GM18520 (cell line): ENCODE measurements at regions not wholly inside any gene's neighbourhood (a gene's known extent, or its start where the extent isn't known, plus 50 kb on each side); places are given as distances from the start of the nearest gene placed in this dataset.
"Not testable (repeated sequence)": the region's sequence is repeated elsewhere in the genome, so short reads cannot be mapped to it uniquely, and the experiment has no call there.

Experiments
- ATAC-seq: cut with Tn5 transposase; IDR thresholded peaks from one replicate; pipeline ENCODE4 v1.9.1; 2021; ENCODE audit not compliant: unreplicated experiment

DNA sequence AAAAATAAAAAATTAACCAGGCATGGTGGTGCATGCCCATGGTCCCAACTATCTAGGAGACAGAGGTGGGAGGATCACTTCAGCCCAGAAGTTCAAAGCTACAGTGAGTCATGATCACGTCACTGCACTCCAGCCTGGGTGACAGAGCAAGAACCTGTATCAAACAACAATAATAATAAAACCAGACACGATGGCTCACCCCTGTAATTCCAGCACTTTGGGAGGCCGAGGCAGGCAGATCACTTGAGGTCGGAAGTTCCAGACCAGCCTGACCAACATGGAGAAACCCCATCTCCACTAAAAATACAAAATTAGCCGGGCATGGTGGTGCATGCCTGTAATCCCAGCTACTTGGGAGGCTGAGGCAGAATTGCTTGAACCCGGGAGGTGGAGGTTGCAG is 159.4 kb downstream of the SKIDA1 start:
- ATAC-seq, result not testable (repeated sequence)

- ATAC-seq, result no peak
Observed at GRCh38 chr10:21364196-21365114, 161.0 kb downstream of the SKIDA1 start.

GRCh38 chr10:21363731-21364104 is 161.8 kb downstream of the SKIDA1 start:
- no peak for ATAC-seq

DNA sequence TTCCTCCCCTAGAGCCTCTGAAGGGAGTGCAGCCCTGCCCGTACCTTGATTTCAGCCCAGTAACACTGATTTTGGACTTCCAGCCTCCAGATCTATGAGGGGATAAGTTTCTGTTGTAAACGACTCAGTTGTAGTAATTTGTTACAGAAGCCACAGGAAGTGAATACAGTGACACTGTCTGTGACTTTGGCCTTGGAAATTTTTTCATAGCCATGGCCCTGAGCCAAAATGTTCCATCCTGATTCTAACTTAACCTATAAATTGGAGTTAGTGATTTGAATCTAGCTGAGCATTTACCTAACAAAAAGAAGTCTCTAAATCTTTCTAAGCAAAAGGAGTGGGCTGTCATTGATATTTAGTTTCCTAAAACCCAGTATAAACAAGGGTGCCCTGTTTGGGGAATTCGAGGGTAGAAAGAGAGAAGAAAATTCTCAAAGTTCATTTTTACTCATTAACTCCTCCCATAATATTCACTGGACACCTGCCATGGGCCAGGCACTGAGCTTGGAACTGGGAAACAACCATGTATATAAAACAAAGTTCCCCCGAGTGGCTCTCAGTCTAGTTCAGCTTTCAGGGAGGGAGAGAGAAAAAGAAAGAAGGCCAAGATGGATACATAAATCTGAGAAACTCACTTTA is 162.3 kb downstream of the SKIDA1 start:
- no peak for ATAC-seq

GRCh38 chr10:21359202-21359601 is 166.3 kb downstream of the SKIDA1 start:
- no peak for ATAC-seq

DNA sequence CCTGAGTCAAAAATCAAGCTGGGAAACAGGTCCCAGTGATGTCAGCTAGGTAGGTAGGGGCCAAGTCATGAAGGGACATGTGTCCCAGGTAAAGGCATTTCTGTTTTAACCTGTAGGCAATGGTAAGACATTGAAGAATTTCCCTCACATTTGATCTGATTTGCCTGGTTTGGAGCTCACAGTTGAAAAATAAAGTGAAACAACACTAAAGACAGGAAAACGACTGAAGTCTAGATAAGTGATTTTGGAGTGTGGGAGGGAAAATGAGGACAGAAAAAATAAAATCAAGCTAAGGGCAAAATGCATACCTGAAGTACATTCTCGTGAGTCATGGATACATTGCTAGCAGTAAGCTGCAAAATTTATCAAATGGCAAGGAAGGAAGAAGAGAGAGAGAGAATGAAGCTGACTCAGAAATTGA is 169.9 kb downstream of the SKIDA1 start:
- no peak for ATAC-seq

DNA sequence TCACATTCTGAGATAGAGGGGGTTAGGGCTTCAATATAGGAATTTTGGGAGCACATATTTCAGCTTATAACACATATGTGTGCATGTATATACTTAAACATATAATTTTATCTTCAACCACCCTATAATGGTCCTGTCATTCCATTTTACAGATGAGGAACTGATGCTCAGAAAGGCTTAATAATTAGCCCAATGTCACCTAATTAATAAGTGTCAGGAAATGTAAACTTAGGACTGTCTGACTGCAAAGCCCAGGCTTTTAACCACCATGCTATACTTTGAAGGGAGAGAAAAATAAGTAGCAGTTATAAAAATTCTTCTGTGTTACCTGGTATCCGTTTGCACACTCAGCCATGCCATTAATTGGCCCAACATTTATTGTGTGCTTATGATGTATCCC is 172.6 kb downstream of the SKIDA1 start:
- ATAC-seq, result no peak

DNA sequence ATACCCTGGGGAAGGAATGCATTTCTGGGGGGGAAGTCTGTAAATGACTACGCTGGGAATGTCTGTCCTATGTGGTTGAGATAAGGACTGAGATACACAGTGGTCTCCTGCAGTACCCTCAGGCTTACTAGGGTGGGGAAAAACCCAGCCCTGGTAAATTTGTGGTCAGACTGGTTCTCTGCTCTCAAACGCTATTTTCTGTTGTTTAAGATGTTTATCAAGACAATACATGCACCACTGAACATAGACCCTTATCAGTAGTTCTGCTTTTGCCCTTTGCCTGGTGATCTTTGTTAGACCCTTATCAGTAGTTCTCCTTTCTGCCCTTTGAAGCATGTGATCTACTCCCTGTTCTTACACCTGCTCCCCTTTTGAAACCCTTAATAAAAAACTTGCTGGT is 173.9 kb downstream of the SKIDA1 start:
- not testable (repeated sequence) for ATAC-seq

- ATAC-seq, result no peak
Observed at GRCh38 chr10:21349912-21350286, 175.6 kb downstream of the SKIDA1 start.

GRCh38 chr10:21347785-21348170 is 177.7 kb downstream of the SKIDA1 start:
- ATAC-seq, result no peak

DNA sequence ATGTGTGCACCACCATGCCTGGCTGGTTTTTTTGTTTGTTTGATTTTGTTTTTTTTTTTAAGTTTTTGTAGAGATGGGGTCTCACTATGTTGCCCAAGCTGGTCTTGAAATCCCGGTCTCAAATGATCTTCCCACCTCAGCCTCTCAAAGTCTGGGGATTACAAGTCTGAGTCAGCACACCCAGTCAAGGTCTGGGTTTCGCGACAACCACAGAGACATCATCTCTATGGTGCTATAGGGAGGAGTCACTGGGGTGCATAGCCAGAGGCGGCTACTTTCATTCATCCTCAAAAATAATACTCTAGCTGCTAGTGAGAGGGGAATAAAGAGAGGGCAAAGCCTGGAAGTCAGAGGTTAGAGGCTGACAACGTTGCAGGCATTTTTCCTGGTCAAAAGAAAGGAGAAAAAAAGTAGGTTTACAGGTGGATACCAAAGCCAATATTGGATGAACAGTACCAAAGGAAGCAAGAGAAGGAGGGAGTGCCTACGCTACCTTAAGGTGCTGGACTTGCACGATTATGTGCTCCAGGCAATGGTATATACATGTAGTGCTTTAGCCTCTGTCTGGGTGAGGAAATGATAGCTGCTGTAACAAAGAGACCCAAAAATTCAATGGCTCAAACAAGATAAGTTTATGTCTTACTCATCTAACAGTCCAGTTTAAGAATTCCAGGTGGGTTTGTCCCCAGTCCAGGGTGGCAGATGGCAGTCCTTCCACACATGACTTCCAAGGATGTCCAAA is 178.3 kb downstream of the SKIDA1 start:
- no peak for ATAC-seq

DNA sequence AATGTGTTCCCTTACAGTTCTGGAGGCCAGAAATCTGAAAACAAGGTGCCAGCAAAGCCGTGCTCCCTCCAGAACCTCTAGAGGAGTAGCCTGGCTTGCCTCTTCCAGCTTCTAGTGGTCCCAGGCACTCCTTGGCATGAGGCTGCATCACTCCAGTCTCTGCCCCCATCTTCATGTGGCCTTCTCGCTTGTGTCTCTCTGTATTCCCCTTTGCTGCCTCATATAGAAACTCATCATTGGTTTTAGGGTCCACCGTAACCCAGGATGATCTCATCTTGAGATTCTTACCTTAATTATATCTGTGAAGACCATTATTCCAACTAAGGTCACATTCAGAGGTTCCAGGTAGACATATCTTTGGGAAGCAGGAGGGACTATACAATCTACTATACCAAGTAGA is 182.4 kb downstream of the SKIDA1 start:
- no peak for ATAC-seq

GRCh38 chr10:21342499-21342898 is 183.0 kb downstream of the SKIDA1 start:
- not testable (repeated sequence) for ATAC-seq

- no peak for ATAC-seq
Observed at GRCh38 chr10:21340331-21340730, 185.2 kb downstream of the SKIDA1 start.

GRCh38 chr10:21337171-21337792 is 188.2 kb downstream of the SKIDA1 start:
- no peak for ATAC-seq

GRCh38 chr10:21336476-21337170 is 188.9 kb downstream of the SKIDA1 start:
- ATAC-seq, result no peak

DNA sequence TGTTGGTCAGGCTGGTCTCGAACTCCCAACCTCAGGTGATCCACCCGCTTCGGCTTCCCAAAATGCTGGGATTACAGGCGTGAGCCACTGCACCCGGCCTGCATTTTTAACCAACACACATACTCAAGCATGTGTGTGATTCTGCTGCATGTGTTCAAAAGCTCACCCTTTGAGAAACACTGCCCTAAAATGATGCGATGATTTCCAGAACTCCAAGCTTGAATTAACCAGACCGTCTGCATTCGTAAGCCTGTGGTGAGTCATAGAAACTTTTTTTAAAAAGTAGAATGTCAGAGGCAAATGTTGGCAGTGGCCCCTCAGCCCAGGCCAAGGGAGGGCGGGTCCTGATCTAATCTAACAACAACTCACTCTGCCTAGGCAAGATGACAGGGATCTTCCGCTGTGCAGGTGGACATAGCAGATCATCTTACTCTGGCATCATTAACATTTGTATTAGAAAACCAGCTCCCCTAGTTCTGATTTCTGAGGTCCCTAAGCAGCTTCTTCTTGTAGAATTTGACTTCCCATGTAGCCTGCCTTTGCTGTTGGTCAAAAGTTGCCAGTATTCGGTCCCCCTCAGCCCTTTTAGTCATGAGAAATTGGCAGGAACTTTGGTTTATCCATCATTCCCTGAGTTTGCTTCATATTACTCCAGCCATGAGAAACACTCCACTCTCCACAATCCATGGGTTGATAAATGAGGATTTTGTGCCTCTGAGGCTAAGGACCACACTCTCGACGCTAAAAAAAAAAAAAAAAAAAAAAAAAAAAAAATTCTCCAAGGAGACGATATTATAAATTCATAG is 190.4 kb downstream of the SKIDA1 start:
- no peak for ATAC-seq

DNA sequence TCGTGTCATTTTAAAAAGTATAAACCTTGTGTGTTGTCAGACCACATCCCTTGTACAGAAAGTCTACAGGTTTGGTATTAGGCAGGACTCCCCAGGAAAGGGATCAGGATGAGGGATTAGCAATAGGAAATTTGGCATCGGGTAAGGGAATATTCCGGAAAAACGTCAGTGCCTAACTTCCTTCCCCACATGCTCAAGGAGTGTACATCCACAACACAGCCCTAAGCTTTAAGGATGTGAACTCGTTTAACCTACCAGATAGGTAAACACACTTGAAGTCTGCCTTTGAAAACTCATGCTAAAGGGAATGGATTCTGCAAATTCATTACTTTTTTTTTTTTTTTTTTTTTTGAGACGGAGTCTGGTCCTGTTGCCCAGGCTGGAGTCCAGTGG is 194.9 kb downstream of the SKIDA1 start:
- no peak for ATAC-seq

DNA sequence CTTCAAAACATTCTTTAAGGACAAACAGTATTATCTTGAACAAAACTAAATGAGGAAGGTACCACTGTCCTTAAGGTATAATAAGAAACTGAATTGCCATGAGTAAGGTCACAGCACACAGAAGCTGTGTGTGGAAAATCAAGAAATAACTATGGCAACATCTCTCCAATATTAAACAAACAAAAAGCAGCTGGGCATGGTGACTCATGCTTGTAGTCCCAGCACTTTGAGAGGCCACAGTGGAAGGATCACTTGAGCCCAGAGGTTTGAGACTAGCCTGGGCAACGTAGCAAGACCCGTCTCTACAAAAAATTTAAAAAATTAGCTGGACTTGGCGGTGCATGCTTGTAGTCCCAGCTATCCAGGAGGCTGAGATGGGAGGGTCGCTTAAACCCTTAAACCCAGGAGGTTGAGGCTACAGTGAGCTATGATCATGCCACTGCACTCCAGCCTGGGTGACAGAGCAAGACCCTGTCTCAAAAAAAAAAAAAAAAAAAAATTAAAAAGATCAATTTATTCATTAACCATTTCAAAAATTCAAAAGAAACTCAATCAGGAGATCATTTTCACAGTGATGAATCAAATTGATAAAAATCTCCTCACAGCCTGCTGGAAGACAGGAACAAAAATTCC is 195.4 kb downstream of the SKIDA1 start:
- no peak for ATAC-seq
